ENCODE measurements at regions not wholly inside any gene's neighbourhood (a gene's known extent, or its start where the extent isn't known, plus 50 kb on each side); places are given as distances from the start of the nearest gene placed in this dataset.
"Not testable (repeated sequence)": the region's sequence is repeated elsewhere in the genome, so short reads cannot be mapped to it uniquely, and the experiment has no call there.

DNA sequence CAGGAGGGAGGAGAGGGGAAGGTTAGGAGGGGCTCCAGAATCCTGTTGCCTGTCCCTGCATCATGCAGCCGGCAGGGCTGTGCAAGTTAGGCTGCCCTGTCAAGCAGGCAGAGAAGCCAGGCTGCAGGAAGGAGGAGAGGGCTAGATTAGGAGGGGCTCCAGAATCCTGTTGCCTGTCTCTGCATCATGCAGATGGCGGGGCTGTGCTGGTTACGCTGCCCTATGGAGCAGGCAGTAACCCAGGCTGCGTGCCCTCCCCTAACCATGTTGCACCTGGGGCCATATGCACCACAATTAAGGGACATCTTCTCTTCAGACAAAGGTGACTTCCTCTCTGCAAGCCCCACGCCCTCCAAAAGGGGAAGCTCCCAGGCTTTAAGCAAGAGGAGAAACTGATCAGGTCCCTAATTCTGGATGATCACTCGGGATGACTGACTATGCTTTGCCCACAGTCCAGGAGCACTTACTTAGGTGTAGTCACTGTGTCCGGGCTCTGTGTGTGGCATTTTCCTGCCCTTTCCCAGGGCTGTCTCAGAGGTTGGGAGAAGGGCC, 457.4 kb downstream of the SETD4 start:
- no peak for DNase-seq (ENCODE audit: low read depth)

DNA sequence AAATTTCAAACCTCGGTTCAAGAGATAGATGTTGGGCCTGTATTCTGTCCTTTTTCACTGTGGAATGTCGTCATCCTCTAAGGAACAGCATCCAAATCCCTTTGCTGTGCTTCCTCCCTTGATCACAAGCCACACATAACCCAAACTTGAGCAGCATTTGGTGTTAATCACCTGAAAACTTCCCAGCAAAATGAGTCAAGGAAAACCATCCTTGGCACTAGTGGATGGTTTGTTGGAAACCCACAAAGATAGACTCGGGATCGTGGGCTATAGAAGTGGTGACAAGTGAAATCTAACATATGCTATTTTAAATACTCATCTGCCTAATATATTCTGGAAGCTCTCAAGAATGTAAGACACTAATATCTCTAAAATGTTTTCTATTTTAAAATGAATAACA, 459.1 kb downstream of the SETD4 start:
- DNase-seq (ENCODE audit: low read depth), result no peak

DNA sequence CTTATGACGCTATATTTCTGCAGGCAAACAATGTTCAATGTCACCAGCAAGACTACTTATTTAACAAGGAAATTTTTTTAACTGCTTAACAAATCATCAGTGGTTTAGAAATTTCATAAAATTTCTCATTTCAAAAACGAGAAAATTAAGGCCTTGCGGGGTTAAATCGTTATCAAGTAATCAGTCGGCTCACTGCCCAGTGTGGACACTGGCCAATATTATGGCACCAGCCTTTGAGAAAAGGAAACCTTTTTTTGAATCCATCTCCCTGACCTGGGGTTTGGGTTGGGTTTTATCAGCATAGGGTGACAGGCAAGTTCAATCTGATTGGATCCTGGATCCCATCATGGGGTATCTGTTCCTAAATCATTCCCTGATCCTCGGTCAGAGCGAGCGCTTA, 461.2 kb downstream of the SETD4 start:
- no peak for DNase-seq (ENCODE audit: low read depth)

DNA sequence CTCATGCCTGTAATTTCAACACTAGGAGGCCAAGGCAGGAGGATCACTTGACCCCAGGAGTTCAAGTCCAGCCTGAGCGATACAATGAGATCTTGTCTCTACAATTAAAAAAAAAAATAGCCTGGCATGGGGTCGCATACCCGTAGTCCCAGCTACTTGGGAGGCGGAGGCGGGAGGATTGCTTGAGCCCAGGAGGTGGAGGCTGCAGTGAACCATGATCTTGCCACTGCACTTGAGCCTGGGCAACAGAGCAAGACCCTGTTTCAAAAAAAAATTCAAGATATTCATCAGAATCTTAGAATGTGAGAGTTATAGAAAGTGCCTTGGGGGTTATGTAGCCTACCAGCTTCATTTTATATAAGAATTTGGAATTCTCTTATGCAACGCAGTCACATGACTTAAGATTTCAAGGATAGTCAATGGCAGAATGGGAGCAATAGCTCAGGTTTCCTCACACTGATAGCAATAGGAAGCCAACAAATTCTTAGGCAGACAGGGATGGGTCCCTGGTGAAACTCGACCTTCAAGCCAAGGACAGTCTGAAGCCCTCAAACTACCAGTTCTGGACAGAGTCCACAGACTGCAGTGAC, 462.5 kb downstream of the SETD4 start:
- no peak for DNase-seq (ENCODE audit: low read depth)

GRCh38 chr21:35594905-35595304, 465.4 kb downstream of the SETD4 start:
- DNase-seq (ENCODE audit: low read depth), result no peak

GRCh38 chr21:35593000-35593502, 467.3 kb downstream of the SETD4 start:
- no peak for DNase-seq (ENCODE audit: low read depth)

GRCh38 chr21:35590284-35590683, 470.0 kb downstream of the SETD4 start:
- not testable (repeated sequence) for DNase-seq (ENCODE audit: low read depth)

GRCh38 chr21:35587841-35588380, 472.4 kb downstream of the SETD4 start:
- no peak for DNase-seq (ENCODE audit: low read depth)

- no peak for DNase-seq (ENCODE audit: low read depth)
These were observed 474.0 kb downstream of the SETD4 start for GRCh38 chr21:35586305-35586704.

GRCh38 chr21:35585878-35586277, 474.4 kb downstream of the SETD4 start:
- no peak for DNase-seq (ENCODE audit: low read depth)

- no peak for DNase-seq (ENCODE audit: low read depth)
These were observed 475.2 kb downstream of the SETD4 start for GRCh38 chr21:35585155-35585554.

DNA sequence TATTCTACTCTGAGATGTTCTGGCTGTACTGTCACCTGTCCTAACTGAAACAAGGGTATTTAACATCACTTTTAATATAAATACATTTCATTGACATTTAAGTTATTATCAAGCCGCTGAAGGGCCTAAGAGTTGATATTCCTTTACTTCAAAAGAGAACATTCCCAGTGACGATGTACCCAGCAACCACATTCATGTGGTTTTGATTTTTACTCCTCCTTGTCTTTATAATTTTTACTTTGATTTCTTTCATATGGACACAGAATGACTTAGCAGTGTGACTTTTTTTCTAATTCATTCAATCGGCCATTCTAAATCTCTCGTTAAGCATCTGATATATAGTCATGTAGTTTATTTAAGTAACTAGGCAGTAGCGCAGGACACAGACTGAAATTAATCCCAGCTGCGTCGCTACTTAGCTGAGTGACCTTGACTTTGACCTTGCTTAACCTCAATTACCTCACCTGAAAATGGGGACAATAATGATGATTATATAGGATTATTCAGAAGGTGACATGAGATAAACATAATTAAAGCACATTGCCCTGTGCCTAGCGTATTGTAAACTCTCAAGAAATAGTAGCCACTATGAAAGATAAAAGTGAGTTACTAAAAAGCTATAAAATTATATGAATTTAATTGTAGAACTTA, 476.6 kb downstream of the SETD4 start:
- DNase-seq (ENCODE audit: low read depth), result no peak

GRCh38 chr21:35582731-35583130, 477.6 kb downstream of the SETD4 start:
- no peak for DNase-seq (ENCODE audit: low read depth)

DNA sequence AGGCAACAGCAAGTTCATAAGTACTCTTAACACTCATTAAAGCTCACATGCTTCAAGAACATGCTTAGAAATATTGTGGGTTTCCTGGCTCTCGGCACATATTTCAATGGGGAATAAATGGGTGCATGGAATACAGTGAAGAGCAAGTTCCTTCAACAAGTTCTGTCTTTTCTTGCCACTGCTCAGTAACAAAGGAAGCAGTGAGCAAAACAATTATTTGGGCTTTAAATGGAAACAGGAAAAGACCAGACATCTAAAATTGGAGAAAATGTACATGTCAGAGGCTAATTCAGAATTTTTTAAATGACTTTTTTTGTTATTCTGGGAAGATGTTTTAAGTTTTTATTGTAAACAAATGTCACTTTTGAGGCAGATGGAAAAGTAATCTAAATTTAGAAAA, 478.7 kb downstream of the SETD4 start:
- no peak for DNase-seq (ENCODE audit: low read depth)

DNA sequence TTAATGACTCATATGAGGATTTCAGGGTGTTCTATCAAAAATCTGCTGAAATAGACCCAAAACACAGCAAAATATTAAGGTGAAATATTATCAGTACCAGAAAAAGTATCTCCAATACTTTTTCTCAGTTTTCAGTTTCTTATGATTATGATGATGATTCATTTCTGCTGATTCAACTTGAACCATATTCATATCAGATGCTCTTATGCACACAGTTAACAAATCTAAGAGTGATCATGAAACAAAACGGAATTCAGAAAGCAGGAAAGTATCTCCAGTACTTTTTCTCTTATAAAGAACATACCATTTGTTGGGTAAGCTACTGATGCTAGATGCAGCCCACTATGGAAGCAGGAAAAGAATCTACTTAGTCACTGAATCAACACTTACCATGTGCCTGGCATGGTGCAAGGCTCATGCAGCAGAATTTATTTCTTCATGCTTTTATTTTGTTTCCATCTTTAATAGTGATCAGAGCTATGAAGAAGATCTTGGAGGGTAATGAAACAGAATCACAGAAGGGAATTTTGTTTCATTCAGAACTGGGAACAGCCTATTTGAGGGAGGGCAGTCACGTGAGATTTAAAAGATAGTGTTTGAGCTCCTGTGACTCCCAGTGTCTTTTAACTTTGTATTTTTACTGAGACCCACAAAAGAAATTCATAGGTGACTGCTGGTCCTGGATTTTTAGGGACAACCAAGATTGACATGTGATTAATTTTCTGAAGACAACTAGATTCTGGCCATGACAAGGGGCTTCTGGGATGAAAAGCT, 480.6 kb downstream of the SETD4 start:
- no peak for DNase-seq (ENCODE audit: low read depth)

GRCh38 chr21:35578831-35579471, 481.4 kb downstream of the SETD4 start:
- DNase-seq (ENCODE audit: low read depth), result no peak

- DNase-seq (ENCODE audit: low read depth), result no peak
These were observed 482.0 kb downstream of the SETD4 start for GRCh38 chr21:35578347-35578782.

DNA sequence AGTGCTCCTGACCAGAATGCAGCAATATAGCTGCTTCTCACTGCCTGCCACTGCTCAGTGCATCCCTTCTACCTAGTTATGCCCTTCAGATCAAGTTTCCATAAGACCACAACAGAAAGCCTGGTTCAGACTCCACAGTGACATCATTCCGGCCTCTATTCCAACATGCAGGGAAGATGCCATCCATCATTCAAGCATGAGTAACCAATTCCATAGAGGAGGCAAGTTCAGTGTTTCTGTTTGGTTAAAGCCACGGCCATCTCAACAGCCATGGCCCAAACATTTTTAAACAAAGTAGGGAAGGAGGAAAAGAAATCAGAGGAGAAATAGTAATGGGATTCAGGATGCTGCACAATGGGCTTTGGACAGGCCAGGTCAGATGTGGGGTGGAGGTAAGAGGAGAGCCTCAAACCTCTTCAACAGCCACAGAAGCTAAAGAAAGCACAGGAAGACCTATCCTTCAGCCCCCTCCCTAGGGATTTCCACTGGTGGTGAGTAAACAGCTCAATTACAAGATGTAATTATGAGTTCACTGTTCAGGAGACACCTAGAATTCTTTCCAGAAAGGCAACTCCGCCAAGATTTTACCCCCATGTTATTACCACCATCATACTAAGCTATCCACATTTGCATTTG, 484.9 kb downstream of the SETD4 start:
- DNase-seq (ENCODE audit: low read depth), result no peak

DNA sequence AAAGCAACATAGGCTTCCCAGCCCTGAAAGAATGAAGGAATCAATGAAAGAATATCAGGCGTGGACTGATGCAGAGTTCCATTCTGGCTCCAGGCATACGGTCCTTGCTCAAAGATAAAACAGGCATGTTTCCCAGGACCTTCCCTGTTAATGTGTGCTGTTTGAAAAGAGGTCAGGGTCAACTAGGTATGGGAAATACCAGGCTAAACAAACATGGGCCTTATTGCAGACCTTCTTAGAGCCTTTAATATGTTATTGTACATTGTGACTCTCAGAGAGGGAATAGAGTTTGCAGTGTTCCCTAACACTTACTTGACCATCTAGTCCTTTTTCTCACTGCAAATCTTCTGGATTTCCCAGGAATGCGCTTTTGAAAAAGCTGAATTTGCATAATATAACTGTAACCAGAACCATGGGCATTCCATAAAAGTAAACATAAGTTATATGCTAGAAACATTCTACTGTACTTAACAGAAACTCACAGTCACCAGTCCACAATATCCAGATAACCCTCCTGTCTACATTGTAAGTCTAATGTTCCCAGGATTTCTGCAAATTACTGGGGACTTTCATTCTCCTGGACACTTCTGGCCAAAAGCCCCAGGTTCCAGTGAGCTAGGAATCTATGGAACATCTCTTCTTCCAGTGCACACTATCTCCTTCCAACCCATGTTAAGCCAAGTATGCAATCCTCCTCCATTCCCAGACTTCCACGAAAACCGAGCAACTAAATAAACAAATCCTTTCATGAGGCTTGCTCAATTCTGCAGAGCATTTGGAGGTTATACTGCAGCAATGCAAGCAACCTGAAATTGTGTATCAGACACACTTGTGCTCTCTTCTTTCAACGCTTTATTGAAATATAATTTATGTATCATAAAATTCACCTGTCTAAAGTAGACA, 486.6 kb downstream of the SETD4 start:
- no peak for DNase-seq (ENCODE audit: low read depth)

DNA sequence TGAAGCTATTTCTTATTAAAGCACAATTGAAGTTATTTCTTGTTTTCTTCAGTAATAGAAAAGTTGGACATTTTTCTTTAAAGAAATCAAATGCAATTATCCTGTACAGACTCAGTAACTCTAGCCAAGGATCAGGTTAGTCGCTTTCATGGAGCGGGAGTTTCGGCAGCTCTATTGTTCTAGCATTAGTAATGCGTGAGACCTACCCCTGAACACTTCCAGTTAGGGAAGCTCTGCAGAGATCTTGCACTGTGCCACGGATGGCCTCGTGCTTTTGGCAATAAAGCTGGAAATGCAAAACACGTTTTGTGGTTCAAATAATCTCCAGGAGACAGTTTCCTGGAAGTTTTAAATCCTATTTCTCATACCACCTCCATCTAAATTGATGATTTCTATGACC, 488.4 kb downstream of the SETD4 start:
- no peak for DNase-seq (ENCODE audit: low read depth)

DNA sequence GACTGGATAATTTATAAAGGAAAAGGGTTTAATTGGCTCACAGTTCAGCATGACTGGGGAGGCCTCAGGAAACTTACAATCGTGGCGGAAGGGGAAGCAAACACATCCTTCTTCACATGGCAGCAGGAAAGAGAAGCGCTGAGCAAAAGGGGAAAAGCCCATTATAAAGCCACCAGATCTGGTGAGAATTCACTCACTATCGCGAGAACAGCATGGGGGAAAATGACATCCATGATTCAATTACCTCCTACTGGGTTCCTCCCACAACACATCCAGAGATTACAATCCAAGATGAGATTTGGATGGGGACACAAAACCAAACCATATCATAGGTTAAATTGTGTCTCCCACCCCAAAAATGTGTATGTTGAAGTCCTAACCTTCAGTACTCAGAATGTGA, 491.7 kb downstream of the SETD4 start:
- no peak for DNase-seq (ENCODE audit: low read depth)

All from activated T-helper 1 cell treated with Interleukin-2 at 50 U/mL for 16 hours (primary cell).